Stimulated activated CD4-positive, alpha-beta T cell treated with anti-CD3 and anti-CD28 coated beads, Interleukin-12 subunit alpha, Interleukin-12 subunit beta, amount 100 ng/mL, for 4 hours (primary cell): ENCODE measurements at regions not wholly inside any gene's neighbourhood (a gene's known extent, or its start where the extent isn't known, plus 50 kb on each side); places are given as distances from the start of the nearest gene placed in this dataset.

ENCODE experiments used
- DNase-seq: peaks from one replicate; pipeline ENCODE4 v3.0.0-alpha.2; 2020

- no peak for DNase-seq
Measured at GRCh38 chrX:134173541-134174272, 63.3 kb upstream of the CCDC160 start.

- no peak for DNase-seq
Measured at GRCh38 chrX:134174273-134174660, 62.7 kb upstream of the CCDC160 start.

DNA sequence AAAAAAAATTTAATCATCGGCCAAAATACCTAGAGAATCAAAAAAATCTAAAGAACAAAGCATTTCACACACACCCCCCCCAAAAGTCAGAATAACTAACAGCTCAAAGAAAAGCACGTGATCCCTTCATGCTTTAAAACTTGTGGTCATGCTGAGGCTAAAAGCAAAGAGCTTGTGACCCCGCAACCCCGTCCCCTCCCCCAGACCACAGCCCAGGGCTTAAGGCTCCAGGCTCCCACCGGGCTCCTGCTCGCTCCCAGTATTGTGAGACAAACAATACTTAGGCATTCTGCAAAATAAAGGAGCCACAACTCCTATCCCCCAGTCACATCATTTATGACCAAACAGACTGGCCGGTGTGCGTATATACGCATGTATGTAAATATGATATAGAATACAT, 62.1 kb upstream of the CCDC160 start:
- no peak for DNase-seq

DNA sequence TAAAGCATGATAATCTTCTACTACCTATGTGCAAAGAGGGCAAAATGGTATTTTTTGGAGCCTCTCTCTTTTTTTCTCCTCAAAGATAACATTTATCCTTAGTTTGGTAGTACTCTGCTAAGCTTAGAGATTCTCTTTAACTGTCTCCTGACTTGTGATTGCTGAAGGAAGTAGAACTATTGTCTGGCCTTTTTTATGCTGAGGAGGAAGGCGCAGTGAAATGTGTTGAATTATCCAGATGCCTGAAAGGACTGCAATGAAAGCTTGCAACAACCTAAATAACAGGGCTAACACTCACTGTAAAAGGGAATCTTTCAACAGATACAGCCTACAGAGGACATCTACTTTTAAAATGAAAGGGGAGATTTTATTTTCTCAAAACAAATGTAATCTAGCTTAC, 59.5 kb upstream of the CCDC160 start:
- DNase-seq, result no peak

DNA sequence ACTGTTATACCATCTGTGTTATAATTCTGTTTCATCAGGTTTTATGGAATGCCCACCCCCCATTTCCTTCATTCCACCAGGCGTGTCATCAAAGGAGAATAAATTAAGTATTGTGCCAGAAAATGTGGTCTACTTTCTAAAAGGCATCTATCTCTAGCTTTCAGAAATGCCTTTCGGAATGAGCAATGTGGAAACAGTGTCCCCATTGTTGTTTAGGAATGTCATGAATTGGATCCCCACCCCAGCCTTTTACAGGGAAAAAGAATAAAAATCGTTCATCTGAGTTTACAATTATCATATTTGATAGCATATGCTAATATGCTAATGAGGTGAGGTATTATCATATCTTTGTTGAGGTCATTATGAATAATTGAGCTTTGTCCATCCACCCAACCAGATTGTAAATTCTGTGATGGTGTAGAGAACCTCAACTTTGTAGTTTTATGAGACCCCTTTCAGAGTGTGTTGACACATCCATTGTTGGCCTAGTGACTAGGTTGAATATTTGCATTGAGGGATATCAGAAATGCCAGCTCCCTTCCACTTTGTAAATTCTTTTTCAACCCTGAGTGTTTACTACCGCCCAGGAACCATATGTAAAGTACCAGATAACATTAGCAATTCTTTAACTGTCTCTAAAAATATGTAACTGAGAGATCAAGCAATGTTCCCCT, 56.2 kb upstream of the CCDC160 start:
- no peak for DNase-seq

- DNase-seq, result no peak
Measured at GRCh38 chrX:134181275-134181660, 55.7 kb upstream of the CCDC160 start.

- DNase-seq, result no peak
Measured at GRCh38 chrX:134183665-134184064, 53.3 kb upstream of the CCDC160 start.

DNA sequence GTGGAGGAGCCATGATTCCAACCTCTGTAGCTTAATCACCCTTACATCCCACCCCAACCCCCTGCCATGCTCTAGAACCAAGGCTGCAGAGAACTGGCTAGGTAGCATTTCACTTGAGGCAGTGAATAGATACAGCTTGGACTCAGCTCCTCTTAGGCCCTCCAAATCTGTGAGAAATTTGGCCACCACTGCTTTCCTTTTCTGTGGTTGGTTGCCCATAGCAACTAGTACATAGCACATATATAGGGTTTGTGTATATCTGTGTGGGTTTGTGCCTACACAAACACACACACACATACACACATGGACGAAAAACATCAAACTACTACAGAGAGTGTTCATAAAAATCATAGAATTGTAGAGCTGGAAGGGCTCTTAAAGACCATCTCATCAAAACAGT, 52.0 kb upstream of the CCDC160 start:
- DNase-seq, result no peak

DNA sequence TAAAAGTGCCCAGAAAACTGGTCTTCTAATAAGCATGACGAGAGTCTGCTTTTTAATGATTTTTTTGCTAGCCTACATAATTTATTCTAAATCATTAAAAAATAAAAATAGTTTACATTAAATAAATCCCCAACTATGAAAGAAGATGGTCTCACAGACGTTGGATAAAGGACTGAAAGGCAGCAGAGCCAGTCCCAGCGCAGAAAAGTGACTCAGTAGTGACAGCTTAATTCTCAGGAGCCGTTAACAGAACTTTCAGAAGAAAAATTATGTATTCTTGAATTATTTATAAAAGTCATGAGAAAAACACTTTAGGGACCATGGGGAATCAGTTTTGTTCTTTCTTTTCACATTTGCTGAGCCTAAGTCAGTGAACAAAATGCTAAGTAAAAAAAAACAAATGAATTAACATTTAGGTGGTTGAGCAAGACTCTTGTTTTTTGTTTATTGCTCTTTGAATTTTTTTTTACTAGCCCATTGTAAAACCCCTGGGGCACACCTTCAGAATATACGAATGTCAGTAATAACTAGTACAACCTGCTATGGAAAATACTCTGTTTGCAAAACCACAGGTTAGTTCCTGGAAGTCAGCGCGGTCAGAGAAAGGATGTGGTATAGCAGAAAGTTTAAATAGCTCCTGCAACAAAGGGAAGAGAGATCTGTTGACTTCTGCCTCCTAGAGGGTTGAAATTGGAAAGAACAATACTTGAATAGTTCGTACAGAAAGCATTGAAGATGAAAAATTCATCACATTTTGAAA, 50.4 kb upstream of the CCDC160 start:
- DNase-seq, result no peak
